ENCODE measurements at regions not wholly inside any gene's neighbourhood (a gene's known extent, or its start where the extent isn't known, plus 50 kb on each side); places are given as distances from the start of the nearest gene placed in this dataset.

DNA sequence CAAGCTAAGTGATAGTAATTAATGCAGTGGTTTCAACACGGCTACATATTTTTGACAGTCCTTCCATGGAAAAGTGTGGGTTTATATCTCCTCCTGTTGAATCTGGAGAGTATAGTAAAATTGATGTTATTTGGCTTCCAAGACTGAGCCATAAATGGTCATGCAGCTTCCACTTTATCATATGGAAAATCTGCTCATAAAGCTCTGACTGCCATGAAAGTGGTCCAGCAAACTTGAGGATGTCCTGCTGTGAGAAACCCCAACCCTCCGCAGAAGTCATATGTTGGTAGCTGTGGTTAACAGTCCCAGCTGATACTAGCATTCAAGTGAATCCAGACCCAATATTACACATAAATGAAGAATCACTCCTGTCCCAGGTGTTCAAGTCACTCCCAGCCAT is 378.3 kb downstream of the KCTD16 start:
- no peaks in the 10 kb centered on the region for H3K4me1 ChIP-seq (ENCODE audit: control insufficient read depth, insufficient read depth, low read length)
- ChIA-PET CTCF (no interaction called here), POLR2A (no interaction called here)
- intact Hi-C loops (cut with micrococcal nuclease; ENCODE audit: unreplicated experiment), result no loop called here
- TF ChIP-seq TCF7L2 (IDR thresholded peaks at IDR 0.05; ENCODE audit: low read depth, low read length) (no peak), SIN3A (IDR thresholded peaks at IDR 0.05; ENCODE audit: borderline replicate concordance, insufficient read depth, low read depth, low read length) (no peak), POLR2AphosphoS5 (IDR thresholded peaks at IDR 0.05; ENCODE audit: low read depth, low read length) (no peak)
- TF ChIP-seq, protein P1, sequence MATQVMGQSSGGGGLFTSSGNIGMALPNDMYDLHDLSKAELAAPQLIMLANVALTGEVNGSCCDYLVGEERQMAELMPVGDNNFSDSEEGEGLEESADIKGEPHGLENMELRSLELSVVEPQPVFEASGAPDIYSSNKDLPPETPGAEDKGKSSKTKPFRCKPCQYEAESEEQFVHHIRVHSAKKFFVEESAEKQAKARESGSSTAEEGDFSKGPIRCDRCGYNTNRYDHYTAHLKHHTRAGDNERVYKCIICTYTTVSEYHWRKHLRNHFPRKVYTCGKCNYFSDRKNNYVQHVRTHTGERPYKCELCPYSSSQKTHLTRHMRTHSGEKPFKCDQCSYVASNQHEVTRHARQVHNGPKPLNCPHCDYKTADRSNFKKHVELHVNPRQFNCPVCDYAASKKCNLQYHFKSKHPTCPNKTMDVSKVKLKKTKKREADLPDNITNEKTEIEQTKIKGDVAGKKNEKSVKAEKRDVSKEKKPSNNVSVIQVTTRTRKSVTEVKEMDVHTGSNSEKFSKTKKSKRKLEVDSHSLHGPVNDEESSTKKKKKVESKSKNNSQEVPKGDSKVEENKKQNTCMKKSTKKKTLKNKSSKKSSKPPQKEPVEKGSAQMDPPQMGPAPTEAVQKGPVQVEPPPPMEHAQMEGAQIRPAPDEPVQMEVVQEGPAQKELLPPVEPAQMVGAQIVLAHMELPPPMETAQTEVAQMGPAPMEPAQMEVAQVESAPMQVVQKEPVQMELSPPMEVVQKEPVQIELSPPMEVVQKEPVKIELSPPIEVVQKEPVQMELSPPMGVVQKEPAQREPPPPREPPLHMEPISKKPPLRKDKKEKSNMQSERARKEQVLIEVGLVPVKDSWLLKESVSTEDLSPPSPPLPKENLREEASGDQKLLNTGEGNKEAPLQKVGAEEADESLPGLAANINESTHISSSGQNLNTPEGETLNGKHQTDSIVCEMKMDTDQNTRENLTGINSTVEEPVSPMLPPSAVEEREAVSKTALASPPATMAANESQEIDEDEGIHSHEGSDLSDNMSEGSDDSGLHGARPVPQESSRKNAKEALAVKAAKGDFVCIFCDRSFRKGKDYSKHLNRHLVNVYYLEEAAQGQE (IDR thresholded peaks at IDR 0.05; ENCODE audit: insufficient read depth in 1 of 2, low read depth in 2 of 2, low read length in 1 of 2), result no peak
- TF ChIP-seq, protein P2, sequence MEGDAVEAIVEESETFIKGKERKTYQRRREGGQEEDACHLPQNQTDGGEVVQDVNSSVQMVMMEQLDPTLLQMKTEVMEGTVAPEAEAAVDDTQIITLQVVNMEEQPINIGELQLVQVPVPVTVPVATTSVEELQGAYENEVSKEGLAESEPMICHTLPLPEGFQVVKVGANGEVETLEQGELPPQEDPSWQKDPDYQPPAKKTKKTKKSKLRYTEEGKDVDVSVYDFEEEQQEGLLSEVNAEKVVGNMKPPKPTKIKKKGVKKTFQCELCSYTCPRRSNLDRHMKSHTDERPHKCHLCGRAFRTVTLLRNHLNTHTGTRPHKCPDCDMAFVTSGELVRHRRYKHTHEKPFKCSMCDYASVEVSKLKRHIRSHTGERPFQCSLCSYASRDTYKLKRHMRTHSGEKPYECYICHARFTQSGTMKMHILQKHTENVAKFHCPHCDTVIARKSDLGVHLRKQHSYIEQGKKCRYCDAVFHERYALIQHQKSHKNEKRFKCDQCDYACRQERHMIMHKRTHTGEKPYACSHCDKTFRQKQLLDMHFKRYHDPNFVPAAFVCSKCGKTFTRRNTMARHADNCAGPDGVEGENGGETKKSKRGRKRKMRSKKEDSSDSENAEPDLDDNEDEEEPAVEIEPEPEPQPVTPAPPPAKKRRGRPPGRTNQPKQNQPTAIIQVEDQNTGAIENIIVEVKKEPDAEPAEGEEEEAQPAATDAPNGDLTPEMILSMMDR (IDR thresholded peaks at IDR 0.05), result no peak
- H3K4me3 ChIP-seq (ENCODE audit: low read depth in 2 of 2, low read length in 2 of 2), result no peak overlapping the region
- no TSS peak for BruUV-seq (replicated peaks)
- ATAC-seq, result no peak
- no peak for DNase-seq (ENCODE audit: low read depth, low spot score)
- no peaks in the 10 kb centered on the region for H3K36me3 ChIP-seq (ENCODE audit: control insufficient read depth, insufficient read depth, low read length)
- in situ Hi-C loops (cut with HindIII; ENCODE audit: low pct_unique_long_range_greater_than_20kb, low sequenced_read_pairs), result no loop called here
- no peak overlapping the region for H3K27ac ChIP-seq (ENCODE audit: low read length)
- no peaks in the 10 kb centered on the region for H3K27me3 ChIP-seq (ENCODE audit: control insufficient read depth, insufficient read depth, low read length)
- no peaks in the 10 kb centered on the region for H3K9me3 ChIP-seq (ENCODE audit: control insufficient read depth, insufficient read depth, low read depth, low read length)

DNA sequence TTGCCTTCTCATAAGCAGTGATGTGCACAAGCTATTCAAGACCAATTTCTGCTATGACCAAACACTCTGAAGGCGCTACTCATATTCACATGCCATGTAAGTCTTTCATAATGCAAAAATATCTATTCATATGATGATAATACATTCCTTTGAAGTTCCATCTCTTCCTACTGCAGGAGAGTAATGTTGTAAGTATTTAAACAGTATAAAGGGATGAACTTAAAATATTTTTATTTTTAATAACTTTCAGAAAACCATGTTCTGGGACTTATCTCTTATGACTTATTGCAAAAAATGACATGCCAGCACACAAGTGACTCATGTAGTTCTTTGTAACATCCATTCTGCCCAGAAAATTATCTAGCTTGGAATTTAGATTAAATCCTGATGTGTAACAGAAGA is 376.4 kb downstream of the KCTD16 start:
- POLR2A ChIA-PET, result interaction anchor here (0.5 kb wide), 1 partner anchor 577 kb away, joined by 8 read pairs; no protein-coding TSS in a partner anchor
- no peak for ATAC-seq
- in situ Hi-C loops (cut with HindIII; ENCODE audit: low pct_unique_long_range_greater_than_20kb, low sequenced_read_pairs), result no loop called here

More for the DNA sequence above, 376.4 kb downstream of the KCTD16 start:
- Histone ChIP-seq H3K4me1 (ENCODE audit: control insufficient read depth, insufficient read depth, low read length) (no peaks in the 10 kb centered on the region), H3K27ac (ENCODE audit: low read length) (no peak overlapping the region), H3K4me3 (ENCODE audit: low read depth in 2 of 2, low read length in 2 of 2) (no peak overlapping the region), H3K27me3 (ENCODE audit: control insufficient read depth, insufficient read depth, low read length) (no peaks in the 10 kb centered on the region), H3K9me3 (ENCODE audit: control insufficient read depth, insufficient read depth, low read depth, low read length) (no peaks in the 10 kb centered on the region), H3K36me3 (ENCODE audit: control insufficient read depth, insufficient read depth, low read length) (no peaks in the 10 kb centered on the region)
- no peak for DNase-seq (ENCODE audit: low read depth, low spot score)
- CTCF ChIA-PET, result no interaction called here
- intact Hi-C loops (cut with micrococcal nuclease; ENCODE audit: unreplicated experiment), result no loop called here
- TF ChIP-seq POLR2AphosphoS5 (IDR thresholded peaks at IDR 0.05; ENCODE audit: low read depth, low read length) (no peak), TCF7L2 (IDR thresholded peaks at IDR 0.05; ENCODE audit: low read depth, low read length) (no peak), SIN3A (IDR thresholded peaks at IDR 0.05; ENCODE audit: borderline replicate concordance, insufficient read depth, low read depth, low read length) (no peak)
- TF ChIP-seq, protein P1 (IDR thresholded peaks at IDR 0.05; ENCODE audit: insufficient read depth in 1 of 2, low read depth in 2 of 2, low read length in 1 of 2), result no peak
- no TSS peak for BruUV-seq (replicated peaks)
